Activated naive CD4-positive, alpha-beta T cell treated with anti-CD3 and anti-CD28 coated beads, Interleukin-2, amount 10 ng/mL, durations not matched to agents 7 days and 5 days (primary cell): ENCODE measurements at regions not wholly inside any gene's neighbourhood (a gene's known extent, or its start where the extent isn't known, plus 50 kb on each side); places are given as distances from the start of the nearest gene placed in this dataset.

Experiments used
- CTCF ChIA-PET: fragments of 350-600 bp; sonication (Branson Sonifier 250); formaldehyde crosslinking; loops from one replicate; lab custom pipeline; 2021; ENCODE audit warnings: antibody characterized with exemption; lab: Charles Lee
- DNase-seq: peaks from one replicate; pipeline ENCODE4 v3.0.0-alpha.2; 2020
- H3K27ac Mint-ChIP-seq: one replicate; pipeline ENCODE4 v1.8.0; 2021; ENCODE audit warnings: mild to moderate bottlenecking, moderate library complexity, mixed read lengths
- H3K27me3 Mint-ChIP-seq: one replicate; pipeline ENCODE4 v1.8.0; 2021; ENCODE audit warnings: mild to moderate bottlenecking, mixed read lengths
- H3K36me3 Mint-ChIP-seq: one replicate; pipeline ENCODE4 v1.8.0; 2021; ENCODE audit warnings: mixed read lengths
- H3K4me1 Mint-ChIP-seq: one replicate; pipeline ENCODE4 v1.8.0; 2021; ENCODE audit warnings: mixed read lengths
- H3K4me3 Mint-ChIP-seq: one replicate; pipeline ENCODE4 v1.8.0; 2021; ENCODE audit warnings: mild to moderate bottlenecking, moderate library complexity, mixed read lengths
- H3K9me3 Mint-ChIP-seq: one replicate; pipeline ENCODE4 v1.8.0; 2021; ENCODE audit warnings: mixed read lengths

GRCh38 chr10:88178758-88179157, 315.3 kb downstream of the PTEN start:
- DNase-seq = no peak
- Mint-ChIP-seq H3K27ac (no peak overlapping the region), H3K9me3 (peaks cover 20% of the 10 kb centered on the region), H3K27me3 (peaks cover 6% of the 10 kb centered on the region), H3K36me3 (peaks cover 12% of the 10 kb centered on the region), H3K4me3 (no peak overlapping the region), H3K4me1 (no peaks in the 10 kb centered on the region)
- CTCF ChIA-PET = no interaction called here

DNA sequence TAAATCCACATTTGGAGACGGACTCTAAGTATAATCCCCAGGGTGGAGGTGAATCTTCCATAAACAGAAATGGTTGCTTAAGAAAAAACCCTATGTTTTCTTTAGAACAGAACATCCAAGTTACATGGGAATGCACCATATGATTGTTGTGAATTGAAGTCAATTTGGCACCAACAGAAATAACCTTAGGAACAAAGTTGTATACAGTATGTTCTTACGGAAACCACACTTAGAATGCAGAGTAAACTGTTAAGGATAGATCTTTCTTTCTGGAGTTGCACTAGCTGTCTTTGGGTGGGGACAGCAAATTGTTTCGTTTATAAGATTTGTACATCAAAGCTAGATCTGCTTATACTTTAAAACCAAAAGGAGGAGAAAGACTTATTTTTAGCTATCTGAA, 316.4 kb downstream of the PTEN start:
- peaks cover 9% of the 10 kb centered on the region for H3K36me3 Mint-ChIP-seq
- no peak for DNase-seq
- H3K4me3 Mint-ChIP-seq = no peak overlapping the region
- no peaks in the 10 kb centered on the region for H3K4me1 Mint-ChIP-seq
- peaks cover 6% of the 10 kb centered on the region for H3K27me3 Mint-ChIP-seq
- H3K27ac Mint-ChIP-seq = no peak overlapping the region
- CTCF ChIA-PET = no interaction called here
- H3K9me3 Mint-ChIP-seq = peaks cover 12% of the 10 kb centered on the region

- Mint-ChIP-seq H3K9me3 (peaks cover 5% of the 10 kb centered on the region), H3K36me3 (peaks cover 4% of the 10 kb centered on the region), H3K4me3 (no peak overlapping the region), H3K27me3 (no peaks in the 10 kb centered on the region), H3K4me1 (no peaks in the 10 kb centered on the region), H3K27ac (no peak overlapping the region)
- no peak for DNase-seq
- CTCF ChIA-PET = interaction anchor here (1.0 kb wide), 1 partner anchor 34 kb away, joined by 3 read pairs; no protein-coding TSS in a partner anchor
Observed at GRCh38 chr10:88181902-88182600, 318.6 kb downstream of the PTEN start.

GRCh38 chr10:88182601-88182930, 319.1 kb downstream of the PTEN start:
- no peak overlapping the region for H3K4me3 Mint-ChIP-seq

DNA sequence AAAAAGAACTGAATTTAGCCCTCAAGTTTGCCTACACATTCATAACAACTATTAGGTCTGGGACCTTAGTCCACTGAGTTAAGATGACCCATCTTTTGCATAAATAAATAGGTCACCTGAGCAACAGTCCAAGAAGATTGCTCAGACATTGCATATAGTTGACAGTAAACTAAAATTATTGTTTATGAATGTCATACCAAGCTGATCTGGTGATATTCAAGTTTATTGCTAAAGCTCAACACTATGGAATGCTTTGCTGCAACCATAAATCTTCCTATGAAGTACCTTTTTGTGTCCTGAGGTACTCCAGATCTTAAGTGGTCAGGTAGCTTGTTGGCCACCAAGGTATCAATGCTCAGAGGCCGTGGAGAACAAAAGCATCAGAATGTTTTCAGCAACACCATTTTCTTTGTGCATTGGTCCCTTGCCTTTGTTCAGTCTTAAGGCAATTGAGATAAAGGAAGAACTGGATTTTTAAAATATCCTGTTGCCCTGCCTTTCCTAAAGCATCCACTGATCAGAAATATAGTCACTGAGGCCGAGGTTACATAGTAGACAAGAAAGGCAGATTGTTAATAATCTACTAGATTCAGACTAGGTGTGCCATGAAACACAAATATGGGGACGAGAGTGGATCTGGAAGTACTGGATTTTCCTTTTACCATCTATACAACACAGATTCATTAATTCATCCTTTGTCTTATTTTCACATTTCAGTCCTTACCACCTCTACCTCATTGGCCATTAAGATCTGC, 321.3 kb downstream of the PTEN start:
- CTCF ChIA-PET = no interaction called here
- Mint-ChIP-seq H3K4me1 (no peaks in the 10 kb centered on the region), H3K27me3 (peaks cover 3% of the 10 kb centered on the region), H3K9me3 (no peaks in the 10 kb centered on the region), H3K27ac (no peak overlapping the region), H3K36me3 (no peaks in the 10 kb centered on the region), H3K4me3 (no peak overlapping the region)
- no peak for DNase-seq

More at GRCh38 chr10:88182601-88182930, 319.1 kb downstream of the PTEN start:
- H3K27me3 Mint-ChIP-seq = no peaks in the 10 kb centered on the region
- H3K9me3 Mint-ChIP-seq = peaks cover 2% of the 10 kb centered on the region
- H3K36me3 Mint-ChIP-seq = peaks cover 1% of the 10 kb centered on the region
- DNase-seq = no peak
- H3K27ac Mint-ChIP-seq = no peak overlapping the region
- H3K4me1 Mint-ChIP-seq = no peaks in the 10 kb centered on the region
- CTCF ChIA-PET = no interaction called here

GRCh38 chr10:88185830-88186229, 322.4 kb downstream of the PTEN start:
- H3K36me3 Mint-ChIP-seq = no peaks in the 10 kb centered on the region
- DNase-seq = no peak
- H3K9me3 Mint-ChIP-seq = no peaks in the 10 kb centered on the region
- H3K4me3 Mint-ChIP-seq = no peak overlapping the region
- no peak overlapping the region for H3K27ac Mint-ChIP-seq
- CTCF ChIA-PET = no interaction called here
- H3K4me1 Mint-ChIP-seq = no peaks in the 10 kb centered on the region
- H3K27me3 Mint-ChIP-seq = peaks cover 3% of the 10 kb centered on the region

GRCh38 chr10:88186335-88186734, 322.9 kb downstream of the PTEN start:
- CTCF ChIA-PET = no interaction called here
- no peaks in the 10 kb centered on the region for H3K36me3 Mint-ChIP-seq
- peaks cover 3% of the 10 kb centered on the region for H3K27me3 Mint-ChIP-seq
- H3K9me3 Mint-ChIP-seq = no peaks in the 10 kb centered on the region
- no peak overlapping the region for H3K27ac Mint-ChIP-seq
- no peaks in the 10 kb centered on the region for H3K4me1 Mint-ChIP-seq
- DNase-seq = no peak
- no peak overlapping the region for H3K4me3 Mint-ChIP-seq

DNA sequence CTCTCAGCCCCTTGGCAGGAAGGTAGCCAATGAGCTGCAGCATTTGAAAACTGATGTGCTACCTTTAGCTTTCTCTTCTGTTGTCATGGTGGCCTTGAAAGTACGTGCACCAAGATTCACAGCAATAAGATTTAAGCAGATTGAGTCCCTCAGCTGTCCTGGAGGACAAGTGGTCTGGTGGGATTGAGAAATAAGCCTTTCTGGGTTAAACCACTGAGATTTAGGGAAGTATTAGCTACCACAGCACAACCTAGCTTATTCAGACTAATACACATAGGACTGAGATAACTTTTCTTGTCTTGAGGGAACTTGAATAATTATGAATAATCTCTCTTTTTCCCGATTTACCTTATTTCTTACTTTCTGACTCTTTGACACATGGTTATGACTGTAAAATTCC, 324.0 kb downstream of the PTEN start:
- no peaks in the 10 kb centered on the region for H3K9me3 Mint-ChIP-seq
- H3K36me3 Mint-ChIP-seq = no peaks in the 10 kb centered on the region
- H3K27ac Mint-ChIP-seq = no peak overlapping the region
- H3K27me3 Mint-ChIP-seq = peaks cover 3% of the 10 kb centered on the region
- DNase-seq = no peak
- CTCF ChIA-PET = interaction anchor here (1.9 kb wide), 1 partner anchor 70 kb away, joined by 5 read pairs; no protein-coding TSS in a partner anchor
- H3K4me3 Mint-ChIP-seq = no peak overlapping the region
- peaks cover 2% of the 10 kb centered on the region for H3K4me1 Mint-ChIP-seq

DNA sequence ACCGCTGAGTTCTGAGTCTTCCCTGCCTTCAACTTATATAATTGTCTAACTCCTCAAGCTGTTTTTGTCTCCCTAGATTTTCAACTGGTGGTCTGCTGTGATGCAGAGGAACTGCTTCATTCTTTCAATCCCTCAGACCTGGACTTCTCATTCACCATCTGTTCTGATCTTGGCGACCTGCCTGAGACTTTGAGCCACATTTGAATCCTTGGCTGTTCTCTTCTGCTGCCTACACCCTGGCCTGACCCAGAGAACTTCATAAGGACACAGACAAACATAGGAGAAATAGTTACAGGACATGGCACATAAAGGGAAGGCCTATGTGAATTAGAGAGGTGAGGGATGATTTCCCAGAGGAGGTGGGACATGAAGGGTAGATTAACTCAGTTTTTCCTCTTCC, 326.7 kb downstream of the PTEN start:
- CTCF ChIA-PET = no interaction called here
- Mint-ChIP-seq H3K27me3 (peaks cover 3% of the 10 kb centered on the region), H3K9me3 (no peaks in the 10 kb centered on the region), H3K4me1 (peaks cover 27% of the 10 kb centered on the region), H3K27ac (no peak overlapping the region), H3K4me3 (no peak overlapping the region), H3K36me3 (no peaks in the 10 kb centered on the region)
- DNase-seq = no peak

GRCh38 chr10:88190540-88191235, 327.3 kb downstream of the PTEN start:
- H3K36me3 Mint-ChIP-seq = no peaks in the 10 kb centered on the region
- H3K9me3 Mint-ChIP-seq = no peaks in the 10 kb centered on the region
- CTCF ChIA-PET = no interaction called here
- peaks cover 3% of the 10 kb centered on the region for H3K27me3 Mint-ChIP-seq
- peaks cover 31% of the 10 kb centered on the region for H3K4me1 Mint-ChIP-seq
- DNase-seq = no peak
- no peak overlapping the region for H3K4me3 Mint-ChIP-seq
- no peak overlapping the region for H3K27ac Mint-ChIP-seq

DNA sequence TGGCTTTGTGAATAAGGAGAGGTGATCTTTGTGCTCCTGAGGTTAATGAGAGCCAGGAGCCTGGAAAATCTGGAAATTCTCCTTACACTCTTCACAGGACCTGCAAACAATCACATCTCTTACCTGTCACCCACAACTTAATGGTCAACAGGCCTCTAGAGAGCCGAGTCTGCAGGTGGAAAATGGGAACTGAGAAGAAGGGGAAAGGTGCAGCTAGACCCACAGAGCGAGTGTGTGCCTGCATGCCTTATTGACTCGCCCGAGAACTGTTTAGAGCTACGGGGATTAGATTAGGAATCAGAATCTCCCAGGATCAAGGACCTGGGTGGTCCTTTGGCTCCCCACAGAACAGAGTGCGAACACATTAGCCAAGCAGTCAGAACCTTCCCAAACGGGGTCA, 329.6 kb downstream of the PTEN start:
- Mint-ChIP-seq H3K4me1 (peaks cover 31% of the 10 kb centered on the region), H3K27ac (no peak overlapping the region), H3K27me3 (peaks cover 2% of the 10 kb centered on the region), H3K9me3 (peaks cover 5% of the 10 kb centered on the region), H3K4me3 (no peak overlapping the region), H3K36me3 (peaks cover 7% of the 10 kb centered on the region)
- no peak for DNase-seq
- CTCF ChIA-PET = no interaction called here

- Mint-ChIP-seq H3K36me3 (peaks cover 7% of the 10 kb centered on the region), H3K4me3 (peak overlapping the region; percentile 6), H3K27ac (peak overlapping the region; percentile 91), H3K4me1 (peaks cover 31% of the 10 kb centered on the region), H3K27me3 (no peaks in the 10 kb centered on the region), H3K9me3 (peaks cover 5% of the 10 kb centered on the region)
- peak; percentile 74 for DNase-seq
- CTCF ChIA-PET = interaction anchor here (0.8 kb wide), 1 partner anchor 194 kb away, joined by 4 read pairs; no protein-coding TSS in a partner anchor
Observed at GRCh38 chr10:88194041-88194887, 330.8 kb downstream of the PTEN start.

GRCh38 chr10:88194961-88195367, 331.5 kb downstream of the PTEN start:
- CTCF ChIA-PET = interaction anchor here (0.7 kb wide), 1 partner anchor 197 kb away, joined by 3 read pairs; no protein-coding TSS in a partner anchor

DNA sequence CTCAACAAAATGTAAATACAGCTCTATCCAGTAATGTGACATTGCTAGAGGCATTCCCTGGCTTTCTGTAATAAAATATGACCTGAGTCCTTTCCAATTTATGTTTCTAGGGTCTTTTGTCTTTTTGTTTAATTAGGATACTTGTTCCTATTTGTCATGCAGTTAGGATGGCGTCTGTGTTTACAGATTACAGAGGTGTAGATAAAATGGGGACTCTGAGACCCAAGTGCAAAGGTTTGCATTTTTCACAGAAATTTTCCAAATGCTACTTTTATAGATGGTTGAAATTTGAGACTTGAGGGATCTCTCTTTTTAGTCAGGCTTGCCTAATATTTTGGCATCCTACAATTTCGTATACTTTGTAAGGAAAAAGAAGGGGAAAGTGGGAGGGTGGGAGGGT, 332.4 kb downstream of the PTEN start:
- Mint-ChIP-seq H3K27me3 (no peaks in the 10 kb centered on the region), H3K36me3 (peaks cover 7% of the 10 kb centered on the region), H3K4me1 (peaks cover 31% of the 10 kb centered on the region), H3K4me3 (no peak overlapping the region), H3K27ac (no peak overlapping the region), H3K9me3 (peaks cover 9% of the 10 kb centered on the region)
- CTCF ChIA-PET = no interaction called here
- no peak for DNase-seq

More at GRCh38 chr10:88194961-88195367, 331.5 kb downstream of the PTEN start:
- H3K36me3 Mint-ChIP-seq = peaks cover 7% of the 10 kb centered on the region
- peaks cover 31% of the 10 kb centered on the region for H3K4me1 Mint-ChIP-seq
- H3K27ac Mint-ChIP-seq = peak overlapping the region; percentile 91
- no peak overlapping the region for H3K4me3 Mint-ChIP-seq
- peaks cover 9% of the 10 kb centered on the region for H3K9me3 Mint-ChIP-seq
- no peaks in the 10 kb centered on the region for H3K27me3 Mint-ChIP-seq
- DNase-seq = no peak
